Nephron progenitor cell (in vitro differentiated cells): ENCODE measurements at regions not wholly inside any gene's neighbourhood (a gene's known extent, or its start where the extent isn't known, plus 50 kb on each side); places are given as distances from the start of the nearest gene placed in this dataset.
A peak's percentile ranks its signal among the peaks of the same experiment; 100 is the strongest.
"Not testable (repeated sequence)": the region's sequence is repeated elsewhere in the genome, so short reads cannot be mapped to it uniquely, and the experiment has no call there.

ENCODE experiments used
- DNase-seq: peaks from one replicate; pipeline ENCODE4 v3.0.0; 2021
- H3K27ac Mint-ChIP-seq: 2 replicates; pipeline ENCODE4 v1.8.0; 2021; ENCODE audit warnings: mild to moderate bottlenecking, moderate library complexity, mixed read lengths
- H3K27me3 Mint-ChIP-seq: 2 replicates; pipeline ENCODE4 v1.8.0; 2021; ENCODE audit warnings: mild to moderate bottlenecking, low read depth, mixed read lengths; ENCODE audit not compliant: poor library complexity
- H3K36me3 Mint-ChIP-seq: 2 replicates; pipeline ENCODE4 v1.8.0; 2021; ENCODE audit warnings: low read depth, mixed read lengths
- H3K4me1 Mint-ChIP-seq: 2 replicates; pipeline ENCODE4 v1.8.0; 2021; ENCODE audit warnings: mixed read lengths
- H3K4me3 Mint-ChIP-seq: 2 replicates; pipeline ENCODE4 v1.8.0; 2021; ENCODE audit warnings: mild to moderate bottlenecking, moderate library complexity, mixed read lengths
- H3K9me3 Mint-ChIP-seq: 2 replicates; pipeline ENCODE4 v1.8.0; 2021; ENCODE audit warnings: mild to moderate bottlenecking, moderate library complexity, mixed read lengths
- CTCF ChIP-seq: fragments of 200-600 bp; sonication (generic); IDR thresholded peaks from 2 replicates; pipeline ENCODE4 v1.5.0; 2021; ENCODE audit warnings: antibody characterized with exemption

GRCh38 chr12:124374567-124374966 is 79.7 kb downstream of the RFLNA start:
- DNase-seq, result no peak
- Mint-ChIP-seq H3K27ac (no peak overlapping the region), H3K4me3 (no peak overlapping the region)

GRCh38 chr12:124374147-124374546 is 79.3 kb downstream of the RFLNA start:
- H3K4me3 Mint-ChIP-seq, result no peak overlapping the region

More at GRCh38 chr12:124374567-124374966, 79.7 kb downstream of the RFLNA start:
- no peak for TF ChIP-seq CTCF
- Mint-ChIP-seq H3K36me3 (peaks cover 14% of the 10 kb centered on the region), H3K4me1 (peaks cover 13% of the 10 kb centered on the region), H3K27me3 (no peaks in the 10 kb centered on the region), H3K9me3 (no peaks in the 10 kb centered on the region)

GRCh38 chr12:124373701-124374100 is 78.8 kb downstream of the RFLNA start:
- not testable (repeated sequence) for H3K4me1 Mint-ChIP-seq, H3K4me3 Mint-ChIP-seq, DNase-seq, H3K27me3 Mint-ChIP-seq, H3K27ac Mint-ChIP-seq, H3K9me3 Mint-ChIP-seq
- H3K36me3 Mint-ChIP-seq, result peaks cover 14% of the 10 kb centered on the region

More at GRCh38 chr12:124374147-124374546, 79.3 kb downstream of the RFLNA start:
- peaks cover 11% of the 10 kb centered on the region for H3K4me1 Mint-ChIP-seq
- no peaks in the 10 kb centered on the region for H3K9me3 Mint-ChIP-seq
- no peaks in the 10 kb centered on the region for H3K27me3 Mint-ChIP-seq
- no peak for DNase-seq
- peaks cover 14% of the 10 kb centered on the region for H3K36me3 Mint-ChIP-seq
- no peak for TF ChIP-seq CTCF
- no peak overlapping the region for H3K27ac Mint-ChIP-seq

- Mint-ChIP-seq H3K9me3 (no peaks in the 10 kb centered on the region), H3K36me3 (peaks cover 14% of the 10 kb centered on the region), H3K4me3 (no peak overlapping the region), H3K4me1 (peaks cover 5% of the 10 kb centered on the region), H3K27ac (no peak overlapping the region), H3K27me3 (no peaks in the 10 kb centered on the region)
- DNase-seq, result no peak
- no peak for TF ChIP-seq CTCF
These were observed 77.9 kb downstream of the RFLNA start for GRCh38 chr12:124372831-124373230.

GRCh38 chr12:124371970-124372555 is 77.2 kb downstream of the RFLNA start:
- Mint-ChIP-seq H3K4me1 (peaks cover 5% of the 10 kb centered on the region), H3K27ac (peak overlapping the region; percentile 71), H3K36me3 (peaks cover 10% of the 10 kb centered on the region), H3K4me3 (no peak overlapping the region), H3K9me3 (no peaks in the 10 kb centered on the region), H3K27me3 (no peaks in the 10 kb centered on the region)
- TF ChIP-seq CTCF, result no peak
- DNase-seq, result no peak

- Mint-ChIP-seq H3K9me3 (no peaks in the 10 kb centered on the region), H3K27ac (no peak overlapping the region), H3K4me3 (no peak overlapping the region), H3K36me3 (peaks cover 5% of the 10 kb centered on the region), H3K4me1 (peaks cover under 1% of the 10 kb centered on the region), H3K27me3 (no peaks in the 10 kb centered on the region)
- no peak for DNase-seq
- TF ChIP-seq CTCF, result no peak
These were observed 76.5 kb downstream of the RFLNA start for GRCh38 chr12:124371366-124371765.
